Endothelial cell of umbilical vein (primary cell): ENCODE measurements at regions not wholly inside any gene's neighbourhood (a gene's known extent, or its start where the extent isn't known, plus 50 kb on each side); places are given as distances from the start of the nearest gene placed in this dataset.

Experiments used
- BruUV-seq: library from RNA; stranded (reverse); fragments of 400-500 nt; replicated peaks from 2 replicates; lab custom pipeline; 2021; lab: Mats Ljungman, UMichigan
- CTCF ChIA-PET: fragments of 300-600, 350-600 bp; sonication (Branson Sonifier 250); formaldehyde crosslinking; loops from one replicate; lab custom pipeline; 2021; ENCODE audit warnings: antibody characterized with exemption, inconsistent platforms; lab: Charles Lee
- POLR2A ChIA-PET: fragments of 300-600, 350-600 bp; sonication (Branson Sonifier 250); formaldehyde crosslinking; loops from one replicate; lab custom pipeline; 2021; ENCODE audit warnings: antibody characterized with exemption, inconsistent platforms; lab: Charles Lee
- DNase-seq: peaks from one replicate; pipeline ENCODE4 v3.0.0-alpha.2; 2011; ENCODE audit warnings: low read depth, low spot score
- FAIRE-seq: peaks from 2 replicates; lab custom pipeline; 2011; peaks lifted over from hg19 to GRCh38; lab: Jason Lieb, UNC
- H2AFZ ChIP-seq: 2 replicates; pipeline ENCODE4 v1.6.0; 2012; ENCODE audit warnings: low read depth, low read length, control low read depth, inconsistent platforms
- H3K27ac ChIP-seq: 2 replicates; pipeline ENCODE4 v1.5.1; 2011; ENCODE audit warnings: low read depth, mild to moderate bottlenecking, control low read depth, low read length, moderate library complexity; ENCODE audit not compliant: insufficient read depth
- H3K27me3 ChIP-seq, 2 experiments: 2 replicates each; pipeline versions ENCODE4 v1.6.0 to v1.6.1; 2011; ENCODE audit warnings: low read length in 2 of 2, mixed read lengths in 1 of 2; ENCODE audit not compliant: control insufficient read depth in 2 of 2, insufficient read depth in 2 of 2
- H3K36me3 ChIP-seq, 2 experiments: 2 replicates in 1 of 2; 3 replicates in 1 of 2; pipeline ENCODE4 v1.5.1; 2011; ENCODE audit warnings: low read length in 2 of 2, mild to moderate bottlenecking in 1 of 2, moderate library complexity in 1 of 2; ENCODE audit not compliant: control insufficient read depth in 2 of 2, insufficient read depth in 2 of 2; ENCODE audit errors: extremely low read depth in 1 of 2
- H3K4me1 ChIP-seq: 3 replicates; pipeline ENCODE4 v1.5.1; 2011; ENCODE audit warnings: mild to moderate bottlenecking, low read length; ENCODE audit not compliant: control insufficient read depth, insufficient read depth; ENCODE audit errors: extremely low read depth
- H3K4me2 ChIP-seq: 2 replicates; pipeline ENCODE4 v1.6.1; 2011; ENCODE audit warnings: low read length, control low read depth, mixed read lengths; ENCODE audit not compliant: insufficient read depth
- H3K4me3 ChIP-seq, 3 experiments: fragments of 200-600 bp in 1 of 3; sonication (generic), shearing (Covaris generic) in 1 of 3; replicated peaks in 1 of 3; 2 replicates each; pipeline ENCODE4 v1.5.1; 2011 to 2016; ENCODE audit warnings: control low read depth in 3 of 3, low read length in 3 of 3, mild to moderate bottlenecking in 2 of 3, inconsistent platforms in 1 of 3, low read depth in 1 of 3, moderate library complexity in 1 of 3; ENCODE audit not compliant: insufficient read depth in 1 of 3
- H3K79me2 ChIP-seq: 2 replicates; pipeline ENCODE4 v1.6.0; 2012; ENCODE audit warnings: low read length, inconsistent platforms; ENCODE audit not compliant: control insufficient read depth, insufficient read depth
- H3K9ac ChIP-seq: replicated peaks from 2 replicates; pipeline ENCODE3; 2011; ENCODE audit warnings: low read length, control low read depth; ENCODE audit not compliant: insufficient read depth; ENCODE audit errors: extremely low read depth
- H3K9me1 ChIP-seq: replicated peaks from 3 replicates; pipeline ENCODE4 v1.6.0; 2011; ENCODE audit warnings: mild to moderate bottlenecking, low read length; ENCODE audit not compliant: control insufficient read depth, insufficient read depth; ENCODE audit errors: extremely low read depth
- H3K9me3 ChIP-seq: replicated peaks from 2 replicates; pipeline ENCODE4 v1.5.1; 2012; ENCODE audit warnings: low read length, inconsistent platforms; ENCODE audit not compliant: control insufficient read depth, insufficient read depth
- H4K20me1 ChIP-seq: replicated peaks from 2 replicates; pipeline ENCODE3; 2011; ENCODE audit warnings: mild to moderate bottlenecking, low read length; ENCODE audit not compliant: control insufficient read depth, insufficient read depth; ENCODE audit errors: extremely low read depth
- CTCF ChIP-seq, 2 donors: IDR thresholded peaks; 1 replicate in 1 of 2; 2 replicates in 1 of 2; pipeline ENCODE4 v1.5.1; 2011; ENCODE audit warnings: low read length in 2 of 2, mild to moderate bottlenecking in 2 of 2, moderate library complexity in 2 of 2, control low read depth in 1 of 2, inconsistent platforms in 1 of 2, low read depth in 1 of 2; ENCODE audit not compliant: insufficient read depth in 1 of 2; ENCODE audit errors: extremely low read depth in 1 of 2
- EZH2 ChIP-seq: IDR thresholded peaks from 2 replicates; pipeline ENCODE4 v1.6.1; 2012; ENCODE audit warnings: borderline replicate concordance, low read depth, mild to moderate bottlenecking, moderate library complexity, low read length, inconsistent platforms; ENCODE audit not compliant: severe bottlenecking
- GATA2 ChIP-seq: IDR thresholded peaks from 2 replicates; pipeline ENCODE4 v1.7.0; 2011; ENCODE audit warnings: low read depth, mild to moderate bottlenecking, moderate library complexity, mixed read lengths, low read length; ENCODE audit not compliant: insufficient read length, insufficient read depth
- JUN ChIP-seq: IDR thresholded peaks from 2 replicates; pipeline ENCODE4 v1.6.1; 2011; ENCODE audit warnings: borderline replicate concordance, low read depth; ENCODE audit not compliant: insufficient read length, insufficient read depth
- MAX ChIP-seq: IDR thresholded peaks from 2 replicates; pipeline ENCODE4 v1.6.1; 2011; ENCODE audit not compliant: insufficient read depth, insufficient read length
- MYC ChIP-seq: IDR thresholded peaks from one replicate; pipeline ENCODE4 v1.6.1; 2011; ENCODE audit warnings: mild to moderate bottlenecking, low read depth, low read length
- POLR2AphosphoS5 ChIP-seq: IDR thresholded peaks from 2 replicates; pipeline ENCODE4 v1.6.1; 2012; ENCODE audit warnings: low read depth, mild to moderate bottlenecking, control low read depth, low read length, moderate library complexity; ENCODE audit not compliant: insufficient read depth
- dilution Hi-C: fragments of 300-500 bp; cut with MboI; formaldehyde crosslinking; loops from one replicate; pipeline ENCODE4 v1.15.0; 2019; ENCODE audit warnings: low sequenced_read_pairs; ENCODE audit not compliant: extremely low pct_ligation_motif_present
- intact Hi-C: fragments of 100-400 bp; cut with micrococcal nuclease; formaldehyde crosslinking; loops from one replicate; pipeline ENCODE4 v1.10.0; 2022

- FAIRE-seq (no peak), DNase-seq (no peak)
- Histone ChIP-seq H2AFZ (no peak overlapping the region), H3K36me3 (no peaks in the 10 kb centered on the region), H3K9ac (no peak overlapping the region), H4K20me1 (no peaks in the 10 kb centered on the region), H3K27me3 (no peaks in the 10 kb centered on the region), H3K4me1 (no peaks in the 10 kb centered on the region), H3K79me2 (no peaks in the 10 kb centered on the region), H3K9me3 (peaks cover 2% of the 10 kb centered on the region), H3K4me3 (no peak overlapping the region), H3K9me1 (no peaks in the 10 kb centered on the region), H3K27ac (no peak overlapping the region), H3K4me2 (no peak overlapping the region)
- dilution Hi-C loops: no loop called here
- intact Hi-C loops: no loop called here
- CTCF ChIA-PET: no interaction called here
- BruUV-seq: no TSS peak
- POLR2A ChIA-PET: no interaction called here
- TF ChIP-seq MAX: no peak
- no peak for TF ChIP-seq MYC
- TF ChIP-seq GATA2: no peak
- no peak for TF ChIP-seq POLR2AphosphoS5
- no peak for TF ChIP-seq CTCF (IDR thresholded peaks at IDR 0.05; ENCODE audit: extremely low read depth in 1 of 2, insufficient read depth in 1 of 2, low read depth in 1 of 2, low read length in 2 of 2)
- no peak for TF ChIP-seq EZH2
- no peak for TF ChIP-seq JUN
These were observed 205.5 kb downstream of the SLC4A3 start for GRCh38 chr2:219832904-219833303.
